ENCODE measurements at regions not wholly inside any gene's neighbourhood (a gene's known extent, or its start where the extent isn't known, plus 50 kb on each side); places are given as distances from the start of the nearest gene placed in this dataset.

- no peak overlapping the region for H3K4me3 ChIP-seq (ENCODE audit: control insufficient read depth, low read depth, low read length)
- TF ChIP-seq CTCF (IDR thresholded peaks at IDR 0.05; ENCODE audit: control insufficient read depth, insufficient read depth, low read depth, low read length, missing control alignments): no peak
- no peak for DNase-seq (ENCODE audit: low read depth)
Observed at GRCh38 chr7:121473645-121474300, 77.7 kb upstream of the FAM3C start.

- TF ChIP-seq CTCF (IDR thresholded peaks at IDR 0.05; ENCODE audit: control insufficient read depth, insufficient read depth, low read depth, low read length, missing control alignments): no peak
- no peak overlapping the region for H3K4me3 ChIP-seq (ENCODE audit: control insufficient read depth, low read depth, low read length)
- no peak for DNase-seq (ENCODE audit: low read depth)
Observed at GRCh38 chr7:121466455-121466854, 70.3 kb upstream of the FAM3C start.

GRCh38 chr7:121459148-121459547, 63.0 kb upstream of the FAM3C start:
- H3K4me3 ChIP-seq (ENCODE audit: control insufficient read depth, low read depth, low read length): no peak overlapping the region
- DNase-seq (ENCODE audit: low read depth): no peak
- TF ChIP-seq CTCF (IDR thresholded peaks at IDR 0.05; ENCODE audit: control insufficient read depth, insufficient read depth, low read depth, low read length, missing control alignments): no peak

- no peak overlapping the region for H3K4me3 ChIP-seq (ENCODE audit: control insufficient read depth, low read depth, low read length)
- no peak for DNase-seq (ENCODE audit: low read depth)
- no peak for TF ChIP-seq CTCF (IDR thresholded peaks at IDR 0.05; ENCODE audit: control insufficient read depth, insufficient read depth, low read depth, low read length, missing control alignments)
Observed at GRCh38 chr7:121456785-121457359, 60.8 kb upstream of the FAM3C start.

GRCh38 chr7:121456015-121456414, 59.9 kb upstream of the FAM3C start:
- no peak for DNase-seq (ENCODE audit: low read depth)
- TF ChIP-seq CTCF (IDR thresholded peaks at IDR 0.05; ENCODE audit: control insufficient read depth, insufficient read depth, low read depth, low read length, missing control alignments): no peak
- no peak overlapping the region for H3K4me3 ChIP-seq (ENCODE audit: control insufficient read depth, low read depth, low read length)

- no peak overlapping the region for H3K4me3 ChIP-seq (ENCODE audit: control insufficient read depth, low read depth, low read length)
- no peak for DNase-seq (ENCODE audit: low read depth)
- no peak for TF ChIP-seq CTCF (IDR thresholded peaks at IDR 0.05; ENCODE audit: control insufficient read depth, insufficient read depth, low read depth, low read length, missing control alignments)
Observed at GRCh38 chr7:121452389-121452788, 56.3 kb upstream of the FAM3C start.

Data from AG09309 (cell line).